NCI-H1417 (cell line): ENCODE measurements at regions not wholly inside any gene's neighbourhood (a gene's known extent, or its start where the extent isn't known, plus 50 kb on each side); places are given as distances from the start of the nearest gene placed in this dataset.
"Not testable (repeated sequence)": the region's sequence is repeated elsewhere in the genome, so short reads cannot be mapped to it uniquely, and the experiment has no call there.

ENCODE experiments used
- DNase-seq, 3 experiments: peaks; one replicate each; lab custom pipeline; 2025; lab: John Stamatoyannopoulos, UW

DNA sequence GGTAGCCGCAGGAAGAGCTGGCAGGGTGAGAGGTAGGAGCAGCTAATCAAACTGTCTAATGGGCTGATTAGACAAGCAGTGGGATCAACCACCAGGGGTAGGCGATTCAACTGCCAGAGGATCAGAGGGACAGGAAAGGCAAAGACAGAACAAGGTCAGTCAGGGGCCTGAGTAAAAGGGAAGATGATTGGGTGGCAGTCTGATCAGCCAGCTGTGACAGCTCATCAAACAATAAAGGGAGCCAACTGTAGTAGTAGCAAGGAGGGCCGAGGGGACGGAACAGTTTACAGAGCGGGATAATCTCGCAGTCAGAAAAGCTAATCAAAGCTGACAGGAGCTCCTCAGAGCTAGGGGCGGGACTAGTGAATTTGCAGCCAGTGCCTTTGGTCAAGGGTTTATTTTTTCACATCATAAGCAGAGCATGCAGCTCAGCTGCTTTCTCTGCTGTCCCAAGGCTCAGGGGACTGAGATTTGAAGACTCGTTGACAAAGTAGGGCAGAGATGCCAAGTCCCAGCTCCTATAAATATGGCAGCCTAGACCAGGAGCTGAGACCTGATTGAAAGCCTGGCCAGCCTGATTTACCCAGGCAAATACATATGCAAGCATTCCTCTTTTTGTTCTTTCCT, 418.2 kb downstream of the GABRG2 start:
- DNase-seq: no peak

DNA sequence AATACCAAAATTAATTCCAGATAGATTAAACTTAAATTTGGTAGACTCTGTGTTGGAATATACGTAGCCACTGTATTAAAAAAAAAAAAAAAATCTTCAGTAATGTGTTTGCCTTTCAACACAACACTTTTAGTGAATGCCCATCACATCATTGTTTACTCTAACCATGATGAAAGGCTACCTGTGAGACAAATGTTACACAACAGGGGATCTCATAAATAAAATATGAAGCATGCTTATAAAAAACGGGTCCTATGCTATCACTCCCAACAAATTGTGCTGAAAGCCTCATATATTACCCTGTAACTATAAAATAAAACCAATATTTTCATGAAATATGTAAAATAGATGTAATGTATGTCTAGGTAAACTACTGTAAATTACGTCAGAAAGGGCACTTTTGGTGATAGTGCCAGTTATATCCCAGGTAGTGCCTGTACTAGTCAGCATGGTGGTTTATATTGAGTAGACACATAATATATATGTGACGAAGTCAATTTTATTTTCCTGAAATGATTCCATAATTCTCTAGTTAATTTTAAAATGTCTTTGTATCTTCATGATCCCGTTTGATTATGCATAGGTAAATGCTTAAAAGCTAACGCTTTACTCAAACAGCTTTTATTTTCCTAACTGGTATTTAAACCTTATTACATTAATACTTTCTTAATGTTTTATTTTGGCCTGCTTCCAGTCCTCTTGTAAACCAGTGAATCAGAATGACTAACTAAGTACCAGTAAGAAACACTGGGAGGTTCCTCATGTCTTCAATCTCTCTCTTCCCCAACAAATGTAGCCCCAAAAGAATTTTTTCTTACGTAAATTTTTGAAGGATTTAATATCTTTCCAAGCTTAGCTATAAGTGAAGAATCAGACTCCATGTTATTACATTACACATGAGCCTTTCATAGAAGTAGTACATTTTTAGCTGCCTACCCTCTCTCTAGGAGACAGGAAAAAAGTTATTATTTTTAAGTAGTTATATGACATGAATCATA, 420.3 kb downstream of the GABRG2 start:
- DNase-seq: peak in 2 of 3 experiments; percentile 24 to 70

DNA sequence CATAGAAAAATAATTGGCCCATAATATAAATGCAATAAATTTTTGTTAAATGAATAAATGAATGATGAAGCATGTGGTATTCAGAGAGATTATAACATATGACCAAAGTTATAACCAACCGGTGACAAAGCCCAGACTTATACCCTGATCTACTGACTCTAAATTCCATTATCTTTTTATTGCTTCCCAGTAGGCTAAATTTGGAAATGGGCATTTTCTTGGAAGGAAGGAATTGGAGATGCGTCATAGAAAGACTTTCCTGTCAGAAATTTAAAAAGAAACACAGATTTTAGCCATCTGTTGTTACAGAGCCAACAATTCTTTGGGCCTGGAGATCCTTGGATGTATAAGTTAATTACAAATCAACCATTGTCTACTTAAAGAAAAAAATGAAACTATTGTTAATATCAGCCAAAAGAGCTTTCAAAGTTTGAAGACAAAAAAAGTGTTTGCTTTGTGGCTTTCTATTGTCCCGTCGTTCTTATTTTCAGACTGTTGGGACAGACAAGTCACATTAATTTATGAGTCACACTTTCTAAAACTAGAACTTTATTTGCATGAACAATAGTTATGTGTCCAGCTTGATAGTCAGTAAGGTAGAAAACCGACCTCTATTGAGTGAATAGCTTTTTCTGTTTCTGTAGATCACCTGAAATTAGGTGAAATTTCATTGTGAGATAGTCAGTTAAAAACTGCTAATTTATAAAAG, 428.7 kb downstream of the GABRG2 start:
- no peak for DNase-seq

DNA sequence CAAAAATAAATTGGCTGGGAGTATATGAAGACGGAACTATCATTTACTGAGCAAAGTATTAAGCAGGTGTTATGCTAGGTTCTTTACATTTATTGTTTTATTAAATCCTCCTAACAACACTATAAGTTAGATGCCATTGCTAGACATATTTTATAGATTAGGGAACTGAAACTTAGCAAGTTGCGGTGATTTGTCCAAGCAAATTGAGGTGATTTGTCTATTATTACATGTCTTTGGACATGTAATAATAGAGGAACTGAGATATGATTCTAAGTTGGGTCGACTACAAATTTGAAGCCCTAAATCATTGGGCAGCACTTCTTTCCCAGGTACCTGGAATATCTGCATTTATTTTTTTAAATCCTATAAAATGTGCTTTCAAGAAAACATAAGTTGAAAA, 429.9 kb downstream of the GABRG2 start:
- no peak for DNase-seq

DNA sequence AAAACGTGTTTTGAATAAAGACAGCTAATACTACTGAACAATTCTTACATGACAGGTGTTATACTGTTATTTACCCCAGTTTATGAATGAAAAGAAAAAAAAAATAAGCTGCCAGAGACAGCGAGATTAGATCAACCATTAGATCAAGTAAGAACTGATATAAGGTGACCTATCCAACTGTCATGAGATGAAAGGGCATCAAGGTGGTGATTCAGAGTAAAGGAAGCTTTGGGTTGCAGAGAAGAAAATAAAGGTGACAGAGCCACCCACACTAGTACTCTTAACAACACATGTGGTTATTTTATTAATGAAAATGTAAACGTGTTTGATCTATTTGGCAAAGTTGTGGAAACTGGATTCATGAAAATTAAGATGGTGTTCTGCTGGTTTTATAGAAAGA, 435.2 kb downstream of the GABRG2 start:
- DNase-seq: no peak

DNA sequence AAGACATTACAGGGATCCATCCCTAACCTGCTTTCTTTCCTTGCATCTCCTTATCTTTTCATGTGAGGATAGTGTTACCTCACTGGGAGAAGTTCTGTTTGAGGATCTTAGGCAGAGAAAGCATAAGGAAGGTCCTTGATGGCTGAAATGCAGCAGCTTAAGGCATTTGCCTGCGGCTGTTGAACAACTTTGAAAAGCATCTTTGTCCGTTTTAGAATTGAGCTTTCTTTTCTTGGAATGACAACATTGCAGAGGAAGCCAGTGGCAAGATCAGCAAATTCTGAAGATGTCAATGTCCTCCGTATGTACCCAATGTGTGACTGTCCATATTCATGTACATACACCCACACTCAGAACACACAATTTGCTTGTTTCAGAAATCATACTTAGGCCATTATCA, 436.2 kb downstream of the GABRG2 start:
- no peak for DNase-seq

DNA sequence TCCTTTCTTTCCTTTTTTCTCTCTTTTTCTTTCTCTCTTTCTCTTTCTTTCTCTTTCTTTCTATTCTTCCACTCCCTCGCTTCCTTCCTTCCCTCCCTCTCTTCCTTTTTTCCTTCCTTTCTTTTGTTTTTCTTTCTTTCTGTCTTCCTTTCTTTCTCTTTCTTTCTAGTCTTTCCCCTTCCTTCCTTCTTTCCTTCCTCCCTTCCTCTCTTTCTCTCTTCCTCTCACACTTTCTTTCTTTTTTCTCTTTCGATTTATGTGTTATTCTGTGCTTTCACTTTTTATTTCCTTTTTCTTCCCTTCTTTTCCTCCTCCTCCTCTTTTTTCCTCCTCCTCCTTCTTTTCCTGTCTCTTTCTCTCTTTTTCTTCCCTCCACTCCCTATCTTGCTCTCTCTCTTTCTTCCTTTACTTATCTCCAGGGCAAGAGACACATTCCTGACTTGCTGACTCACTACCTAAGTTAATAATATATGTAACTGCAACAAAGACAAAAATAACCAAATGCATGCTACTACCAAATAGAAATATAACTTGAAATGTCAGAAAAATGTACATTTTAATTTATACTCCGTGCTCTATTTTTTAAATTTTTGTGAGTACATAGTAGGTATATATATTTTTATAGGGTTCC, 445.5 kb downstream of the GABRG2 start:
- no peak for DNase-seq

DNA sequence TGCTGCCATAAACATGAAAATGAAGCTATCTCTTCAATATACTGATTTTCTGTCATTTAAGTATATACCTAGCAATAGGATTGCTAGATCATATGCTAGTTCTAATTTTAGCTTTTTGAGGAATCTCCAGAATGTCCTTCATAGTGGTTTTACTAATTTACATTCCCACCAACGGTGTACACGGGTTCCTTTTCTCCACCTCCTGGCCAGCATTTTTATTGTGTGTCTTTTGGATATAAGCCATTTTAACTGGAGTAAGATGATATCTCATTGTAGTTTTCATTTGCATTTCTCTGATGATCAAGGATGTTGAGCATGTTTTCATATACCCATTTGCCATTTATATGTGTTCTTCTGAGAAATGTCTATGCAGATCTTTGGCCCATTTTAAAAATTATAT, 446.5 kb downstream of the GABRG2 start:
- no peak for DNase-seq

DNA sequence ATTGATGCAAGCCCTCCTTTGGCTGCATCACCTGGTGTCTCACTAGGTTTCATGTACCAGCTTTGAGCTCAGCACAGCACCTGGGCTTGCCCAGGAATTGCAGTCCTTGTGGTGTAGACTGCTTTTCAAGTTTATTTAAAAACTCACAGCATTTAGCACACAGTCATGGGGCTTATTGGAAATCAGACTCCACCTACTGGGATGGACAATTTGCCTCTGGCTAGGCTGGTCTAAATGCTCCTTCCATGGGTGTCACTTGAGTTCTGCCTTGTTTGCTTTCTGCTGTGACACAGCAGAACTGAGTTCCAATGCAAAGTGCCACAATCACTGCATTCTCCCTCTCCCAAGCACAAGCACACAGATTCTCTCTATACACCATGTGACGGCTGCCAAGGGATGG, 453.3 kb downstream of the GABRG2 start:
- DNase-seq: no peak

DNA sequence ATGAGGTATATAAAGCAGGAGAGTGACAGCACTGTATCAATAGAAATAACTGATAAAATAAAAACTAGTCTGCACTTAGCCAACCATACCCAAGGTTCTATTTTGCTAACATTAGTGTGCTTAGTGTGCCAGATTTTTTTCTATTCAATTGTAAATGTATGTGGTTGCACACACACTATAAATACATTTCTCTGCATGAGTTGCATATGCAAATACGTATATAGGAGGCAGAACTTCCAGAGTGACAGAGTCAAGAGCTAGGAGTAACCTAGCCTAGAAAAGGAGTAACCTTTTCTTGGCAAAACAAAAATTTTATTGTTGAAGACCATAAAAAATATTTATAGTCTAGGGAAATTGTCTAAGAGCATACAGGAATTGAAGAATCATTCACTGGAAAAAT, 461.6 kb downstream of the GABRG2 start:
- DNase-seq: no peak

DNA sequence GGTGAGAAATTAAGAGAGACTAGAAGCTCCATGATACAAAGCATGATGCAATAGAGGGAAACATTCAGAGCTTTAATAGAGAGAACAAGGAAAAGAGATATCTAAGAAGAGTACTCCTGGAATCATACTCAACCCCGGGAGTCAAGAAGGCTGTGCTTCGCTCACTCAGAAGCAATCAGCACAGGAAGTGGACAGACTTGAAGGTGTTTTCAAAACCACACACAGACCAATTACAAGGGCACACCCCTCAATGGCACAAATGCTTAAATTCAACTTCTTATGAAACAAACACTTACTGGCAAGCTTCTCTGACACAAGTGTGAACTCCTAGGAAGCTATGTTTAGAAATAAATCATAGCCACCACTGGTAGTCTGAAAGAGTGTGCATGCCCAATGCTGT, 462.3 kb downstream of the GABRG2 start:
- no peak for DNase-seq

DNA sequence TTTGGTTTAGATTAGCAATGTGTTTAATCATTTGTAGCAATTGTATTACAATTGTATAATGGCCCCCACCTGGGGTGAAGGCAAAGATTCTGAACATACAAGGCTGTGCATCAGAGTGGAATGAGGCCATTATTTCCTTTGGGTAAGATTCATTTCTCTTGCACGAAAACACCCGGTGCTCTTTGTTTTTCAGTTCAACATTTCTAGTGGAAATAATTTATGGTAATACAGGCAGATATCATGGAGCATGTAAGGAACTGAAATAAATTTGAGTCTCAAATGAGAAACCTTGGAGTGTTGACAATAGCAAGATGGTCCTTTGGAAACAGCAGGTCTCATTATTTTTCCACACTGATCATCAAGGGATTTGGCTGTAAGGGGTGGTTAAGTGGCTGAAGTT, 475.9 kb downstream of the GABRG2 start:
- peak in 1 of 3 experiments; percentile 11 for DNase-seq

DNA sequence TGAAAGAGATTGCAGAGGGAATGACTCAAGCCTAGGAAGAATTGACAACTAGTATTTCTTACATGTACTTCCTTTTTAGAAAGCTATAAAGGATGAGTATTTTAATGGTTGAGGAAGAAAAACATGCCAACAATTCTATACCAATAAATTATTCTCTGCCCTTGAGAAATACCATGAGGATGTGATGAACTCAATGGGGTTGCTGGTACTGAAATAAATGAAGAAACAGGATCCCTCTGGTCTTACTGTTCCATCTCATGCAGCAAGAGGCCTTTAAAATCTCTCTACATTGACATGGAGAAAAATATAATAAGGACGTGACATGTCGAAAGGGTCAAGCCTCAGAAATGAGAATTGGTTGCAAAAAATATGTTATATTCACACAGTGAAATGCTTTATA, 477.3 kb downstream of the GABRG2 start:
- DNase-seq: no peak

DNA sequence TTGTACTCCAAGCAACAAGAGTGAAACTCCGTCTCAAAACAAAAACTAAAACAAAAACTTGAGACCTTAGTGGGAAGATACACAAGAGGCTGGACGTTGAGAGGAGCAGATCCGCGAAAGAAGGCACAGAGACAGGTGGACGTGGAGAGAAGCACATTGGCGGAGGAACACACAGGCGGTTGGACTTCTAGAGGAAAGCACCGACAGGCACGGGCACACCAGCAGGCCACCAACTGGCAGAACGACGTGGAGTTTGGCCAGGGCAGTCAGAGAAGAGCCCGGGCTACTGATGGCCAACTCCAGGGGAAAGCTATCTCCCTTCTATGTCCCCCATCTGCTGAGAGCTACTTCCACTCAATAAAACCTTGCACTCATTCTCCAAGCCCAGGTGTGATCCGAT, 482.7 kb downstream of the GABRG2 start:
- no peak for DNase-seq

DNA sequence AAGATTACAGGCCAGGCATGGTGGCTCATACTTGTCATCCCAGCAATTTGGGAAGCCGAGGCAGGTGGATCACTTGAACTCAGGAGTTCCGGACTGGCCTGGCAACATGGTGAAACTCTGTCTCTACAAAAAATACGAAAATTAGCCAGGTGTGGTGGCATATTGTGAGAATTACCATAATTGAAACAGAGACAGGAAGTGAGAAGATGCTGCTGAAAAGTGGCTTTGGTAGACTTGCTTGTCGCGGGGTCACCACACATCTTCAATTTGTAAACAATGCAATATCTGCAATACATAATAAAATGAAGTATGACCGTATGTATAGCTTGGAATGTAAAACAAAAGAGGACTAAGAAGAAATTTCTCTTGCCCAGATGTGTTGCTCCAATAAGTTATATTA, 490.5 kb downstream of the GABRG2 start:
- no peak for DNase-seq

DNA sequence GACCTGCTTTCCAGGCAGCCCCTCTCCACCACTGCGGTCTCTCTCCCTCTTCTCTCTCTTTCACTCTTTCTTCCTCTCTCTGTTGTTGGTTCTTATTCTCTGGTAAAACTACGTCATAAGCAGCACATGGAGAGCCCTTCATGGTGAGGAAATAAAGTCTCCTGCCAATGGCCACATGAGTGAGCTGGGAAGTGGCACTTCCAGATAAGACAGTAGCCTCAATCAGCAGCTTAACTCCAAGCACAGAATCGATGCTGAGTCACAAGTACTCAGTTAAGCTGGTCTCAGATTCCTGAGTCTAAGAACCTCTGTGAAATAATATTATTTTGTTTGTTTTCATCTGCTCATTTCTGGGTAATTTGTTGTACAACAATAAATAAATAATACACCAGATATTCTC, 500.1 kb downstream of the GABRG2 start:
- DNase-seq: no peak

DNA sequence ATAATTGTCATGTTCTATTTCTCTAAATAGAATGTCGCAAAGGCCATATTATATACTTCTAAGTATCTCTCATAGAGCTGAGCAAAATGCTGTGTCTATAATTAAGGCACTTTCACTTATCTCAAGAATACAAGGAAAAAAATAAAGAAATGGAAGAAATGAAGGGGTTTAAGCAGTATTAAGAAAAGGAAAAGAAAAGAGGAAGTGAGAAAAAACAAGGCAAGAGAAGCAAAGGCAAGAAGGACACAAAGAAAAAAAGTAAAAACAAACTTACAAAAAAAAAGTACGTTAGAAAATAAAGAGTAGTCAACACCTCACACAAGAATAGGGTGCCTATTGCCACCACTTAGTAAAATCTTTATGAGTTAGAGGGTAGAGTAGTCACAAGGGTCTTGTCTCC, 506.2 kb downstream of the GABRG2 start:
- DNase-seq: no peak

DNA sequence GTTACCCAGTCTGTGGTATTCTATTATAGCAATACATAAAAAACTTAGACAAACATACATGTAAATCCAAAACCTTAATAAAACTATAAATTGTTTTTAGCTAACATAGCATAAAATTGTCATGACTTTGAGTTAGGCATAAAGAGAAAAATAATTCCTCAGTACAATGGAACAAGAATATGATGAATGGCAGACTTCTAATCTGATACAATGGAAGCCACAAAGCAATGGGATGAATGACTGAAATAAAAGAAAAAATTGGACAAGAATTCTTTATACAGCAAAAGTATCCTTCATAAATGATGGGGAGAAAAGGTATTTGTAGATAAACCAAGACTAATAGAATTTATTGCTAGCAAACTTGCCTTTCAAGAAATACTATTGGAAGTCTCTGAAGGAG, 524.2 kb downstream of the GABRG2 start:
- DNase-seq: no peak

DNA sequence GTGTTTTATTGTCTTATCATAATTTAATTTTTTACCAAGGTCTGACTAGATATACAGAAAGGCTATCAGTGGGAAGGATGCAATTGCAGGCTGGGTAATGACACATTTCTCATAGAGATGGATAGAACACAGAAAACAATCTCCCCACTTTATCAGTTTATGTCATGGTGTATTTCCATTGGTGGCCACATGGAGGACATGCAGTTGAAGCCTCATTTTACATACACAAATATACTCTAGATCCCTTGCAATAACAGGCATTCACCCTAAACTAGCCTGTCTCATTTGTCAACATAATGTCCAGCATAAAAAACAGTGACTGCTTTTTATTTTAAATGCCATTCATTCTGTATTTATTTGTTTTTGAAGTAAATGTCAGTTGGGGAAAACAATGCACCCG, 526.3 kb downstream of the GABRG2 start:
- peak in 1 of 3 experiments; percentile 0 for DNase-seq

DNA sequence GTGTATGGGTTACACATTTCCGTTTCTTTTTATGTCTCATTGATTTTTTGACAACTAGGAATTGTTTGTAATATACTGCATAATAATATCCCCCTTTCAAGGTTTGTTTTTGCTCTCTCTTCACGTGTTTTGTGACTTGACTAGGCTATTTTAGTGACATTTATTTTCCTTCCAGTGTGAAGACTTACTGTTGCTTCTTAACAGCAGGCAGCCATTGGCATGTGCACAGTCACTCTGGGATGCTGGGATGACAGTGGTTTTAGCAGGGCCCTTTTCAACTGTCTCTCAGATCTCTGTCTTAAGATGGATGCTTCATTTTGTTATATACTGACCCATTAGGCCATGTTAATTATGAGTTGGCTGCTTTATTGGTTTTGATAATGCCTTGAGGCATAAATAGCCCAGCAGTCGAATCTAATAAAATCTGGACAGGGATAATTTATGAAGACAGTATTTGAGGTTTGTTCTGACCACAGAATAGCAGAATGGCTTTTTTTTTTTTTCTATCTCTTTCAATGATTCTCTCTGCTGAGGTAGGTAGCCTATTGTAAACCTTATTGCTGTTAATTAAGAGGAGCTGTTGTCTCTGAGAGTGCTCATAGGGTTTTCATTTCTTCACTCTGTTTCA, 536.0 kb downstream of the GABRG2 start:
- DNase-seq: peak in 2 of 3 experiments; percentile 2 to 65

DNA sequence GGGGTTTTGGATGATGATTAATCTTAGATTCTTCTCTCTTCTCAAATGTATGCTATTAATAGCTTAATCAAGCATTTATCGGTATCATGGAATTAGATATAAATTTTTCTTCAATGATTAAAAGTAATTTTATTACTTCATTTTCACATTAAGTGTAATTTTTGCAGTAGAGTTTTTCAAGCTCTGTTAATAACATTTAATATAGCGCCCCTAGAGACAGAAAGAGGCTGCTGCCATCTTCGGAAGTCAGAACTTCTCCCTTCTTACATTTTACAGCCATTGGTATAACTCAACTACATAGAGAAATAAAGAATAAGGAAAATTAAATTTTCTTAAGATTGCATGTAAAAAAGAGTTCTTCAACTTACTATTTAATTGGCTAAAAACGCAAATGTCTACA, 540.3 kb downstream of the GABRG2 start:
- no peak for DNase-seq

DNA sequence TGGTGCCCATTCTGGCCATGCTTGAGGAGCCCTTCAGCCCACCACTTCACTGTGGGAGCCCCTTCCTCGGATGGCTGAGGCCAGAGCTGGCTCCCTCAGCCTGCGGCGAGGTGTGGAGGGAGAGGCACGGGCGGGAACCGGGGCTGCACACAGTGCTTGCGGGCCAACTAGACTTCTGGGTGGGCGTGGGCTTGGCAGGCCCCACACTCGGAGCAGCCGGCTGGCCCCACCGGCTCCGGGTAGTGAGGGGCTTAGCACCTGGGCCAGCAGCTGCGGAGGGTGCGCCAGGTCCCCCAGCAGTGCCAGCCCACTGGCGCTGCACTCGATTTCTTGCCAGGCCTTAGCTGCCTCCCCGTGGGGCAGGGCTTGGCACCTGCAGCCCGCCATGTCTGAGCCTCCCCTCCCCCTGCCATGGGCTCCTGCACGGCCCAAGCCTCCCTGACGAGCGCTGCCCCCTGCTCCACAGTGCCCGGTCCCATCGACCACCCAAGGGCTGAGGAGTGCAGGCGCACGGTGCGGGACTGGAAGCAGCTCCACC, 554.2 kb downstream of the GABRG2 start:
- DNase-seq: not testable (repeated sequence)
